ENCODE measurements at regions not wholly inside any gene's neighbourhood (a gene's known extent, or its start where the extent isn't known, plus 50 kb on each side); places are given as distances from the start of the nearest gene placed in this dataset.

DNA sequence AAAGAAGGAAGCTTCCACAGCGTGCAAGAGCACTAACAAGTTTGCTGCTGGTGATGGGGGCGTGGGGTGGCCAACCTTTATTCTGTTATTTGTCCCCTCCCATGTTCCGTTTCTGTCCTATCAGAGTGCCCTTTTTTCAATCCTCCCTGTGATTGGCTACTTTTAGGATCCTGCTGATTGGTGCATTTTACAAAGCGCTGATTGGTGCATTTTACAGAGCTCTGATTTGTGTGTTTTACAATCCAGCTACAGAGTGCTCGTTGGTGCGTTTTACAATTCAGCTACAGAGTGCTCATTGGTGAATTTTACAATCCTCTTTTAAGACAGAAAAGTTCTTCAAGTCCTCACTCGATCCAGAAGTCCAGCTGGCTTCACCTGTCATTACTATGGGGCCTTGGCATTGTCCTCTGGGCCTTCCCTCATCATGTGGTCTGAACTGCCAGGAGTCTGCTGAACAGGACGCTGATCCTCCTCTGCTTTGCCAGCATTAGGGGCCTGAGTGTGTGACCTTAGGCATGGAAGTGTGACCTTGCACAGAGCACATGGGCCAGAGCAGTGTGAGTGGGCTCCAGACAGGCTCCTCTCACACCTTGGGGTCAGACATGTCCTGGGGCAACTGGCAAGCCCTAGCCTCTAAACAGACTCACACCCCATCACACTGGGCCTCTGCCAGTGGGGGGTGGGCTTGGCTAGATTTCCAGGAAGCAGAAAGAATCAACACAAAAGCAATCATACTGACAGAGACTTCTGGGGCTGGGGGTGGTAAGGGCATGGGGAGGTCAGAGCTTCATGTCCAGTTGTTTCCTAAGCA lies 167.4 kb downstream of the PTPN20 start:
- no peak for DNase-seq

DNA sequence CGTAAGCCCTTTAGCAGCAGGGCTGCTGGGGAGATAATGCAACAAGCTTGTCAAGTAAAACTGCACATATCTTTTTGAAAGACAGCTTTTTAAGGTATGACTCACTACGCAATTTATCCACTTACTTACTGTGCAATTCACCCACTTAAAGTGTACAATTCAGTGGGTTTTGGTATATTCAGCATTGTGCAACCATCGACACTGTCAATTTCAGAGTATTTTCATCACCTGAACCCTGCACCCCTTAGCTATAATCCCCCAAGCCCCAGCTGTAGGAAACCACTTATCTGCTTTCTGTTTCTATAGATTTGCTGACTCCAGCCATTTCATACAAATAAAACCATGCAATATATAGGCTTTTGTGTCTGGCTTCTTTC lies 168.0 kb downstream of the PTPN20 start:
- DNase-seq, result no peak

DNA sequence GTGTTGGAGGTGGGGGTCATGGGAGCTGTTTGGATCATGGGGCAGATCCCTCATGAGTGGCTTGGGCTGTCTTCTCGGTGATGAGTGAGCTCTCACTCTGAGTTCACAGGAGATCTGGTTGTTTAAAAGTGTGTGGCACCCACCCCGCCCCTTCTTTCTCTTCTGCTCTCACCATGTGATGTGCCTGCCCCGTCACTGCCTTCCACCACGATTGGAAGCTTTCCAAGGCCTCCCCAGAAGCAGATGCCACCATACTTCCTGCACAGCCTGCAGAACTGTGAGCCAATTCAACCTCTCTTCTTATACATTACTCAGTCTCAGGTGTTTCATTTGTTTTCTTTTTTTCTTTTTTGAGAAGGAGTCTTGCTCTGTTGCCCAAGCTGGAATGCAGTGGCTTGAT lies 170.0 kb downstream of the PTPN20 start:
- no peak for DNase-seq

DNA sequence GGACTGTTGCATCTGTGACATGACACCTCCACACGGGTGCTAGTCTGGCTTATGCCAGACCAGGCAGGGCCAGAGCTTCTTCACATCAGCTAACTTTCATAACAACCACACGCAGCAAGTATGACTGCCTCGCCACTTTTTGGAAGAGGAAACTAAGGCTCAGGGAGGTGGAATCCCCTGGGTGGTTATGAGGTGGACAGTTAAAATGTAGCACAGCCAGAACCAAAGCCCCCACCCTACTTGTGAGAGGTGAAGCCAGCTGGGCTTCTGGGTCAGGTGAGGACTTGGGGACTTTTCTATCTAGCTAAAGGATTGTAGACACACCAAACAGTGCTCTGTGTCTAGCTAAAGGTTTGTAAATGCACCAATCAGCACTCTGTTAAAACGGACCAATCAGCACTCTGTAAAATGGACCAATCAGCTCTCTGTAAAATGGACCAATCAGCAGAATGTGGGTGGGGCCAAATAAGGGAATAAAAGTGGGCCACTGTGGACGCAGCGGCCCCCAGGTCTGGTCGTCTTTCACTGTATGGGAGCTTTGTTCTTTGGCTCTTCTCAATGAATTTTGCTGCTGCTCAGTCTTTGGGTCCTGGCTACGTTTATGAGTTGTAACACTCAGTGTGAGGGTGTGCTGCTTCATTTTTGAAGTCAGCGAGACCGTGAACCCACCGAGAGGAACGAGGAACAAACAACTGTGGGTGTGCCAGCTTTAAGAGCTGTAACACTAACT lies 171.0 kb downstream of the PTPN20 start:
- DNase-seq, result no peak

DNA sequence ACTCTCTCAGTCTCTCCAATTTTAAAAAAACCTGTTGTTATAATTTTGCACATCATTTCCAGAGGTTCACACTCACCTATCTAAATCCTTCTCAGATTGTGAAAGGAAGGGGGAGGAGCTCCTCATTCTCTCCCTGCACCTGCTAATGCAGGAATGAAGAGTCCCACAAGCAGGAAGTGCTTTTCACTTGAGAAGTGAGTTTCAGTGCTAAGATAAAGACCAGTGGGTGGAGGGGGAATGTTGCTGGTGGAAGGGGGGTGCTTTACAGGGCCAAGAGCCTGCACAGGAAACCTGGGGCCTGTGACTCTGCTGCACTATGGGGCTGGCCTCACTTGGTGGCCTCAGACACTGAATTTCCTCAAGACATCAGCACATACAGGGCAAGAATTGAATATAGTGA lies 176.4 kb downstream of the PTPN20 start:
- DNase-seq, result no peak

DNA sequence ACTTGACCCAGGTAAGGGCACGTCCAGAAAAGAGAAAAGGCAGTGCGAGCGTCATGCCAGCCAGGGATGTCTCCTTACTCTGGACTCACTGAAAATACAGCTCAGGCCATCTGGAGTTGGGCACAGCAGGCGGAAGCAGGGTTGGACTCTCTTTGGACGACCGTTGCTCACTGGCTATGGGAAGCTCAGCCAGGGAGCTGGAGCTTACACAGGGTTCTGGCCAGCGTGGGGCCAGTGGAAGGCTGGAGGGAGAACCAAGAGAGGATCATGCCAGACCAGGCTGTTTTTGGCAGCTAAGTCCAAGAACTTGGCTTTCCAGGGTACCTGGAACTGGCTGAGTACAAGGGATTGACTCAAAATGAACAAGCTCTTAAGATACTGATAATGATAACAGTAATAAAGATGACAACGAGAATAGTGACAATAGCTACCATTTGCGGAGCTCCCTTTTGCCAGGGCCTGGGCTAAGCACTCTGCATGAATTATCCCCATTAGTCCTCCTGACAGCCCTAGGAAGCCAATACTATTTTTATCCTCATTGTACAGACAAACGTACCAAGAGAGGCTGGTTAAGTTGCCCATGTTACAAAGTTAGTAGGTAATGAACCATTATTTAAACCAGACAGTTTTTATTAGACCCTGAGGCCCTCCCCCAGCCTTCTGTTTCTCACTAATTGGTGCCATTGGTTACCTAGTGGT lies 177.6 kb downstream of the PTPN20 start:
- DNase-seq, result no peak

DNA sequence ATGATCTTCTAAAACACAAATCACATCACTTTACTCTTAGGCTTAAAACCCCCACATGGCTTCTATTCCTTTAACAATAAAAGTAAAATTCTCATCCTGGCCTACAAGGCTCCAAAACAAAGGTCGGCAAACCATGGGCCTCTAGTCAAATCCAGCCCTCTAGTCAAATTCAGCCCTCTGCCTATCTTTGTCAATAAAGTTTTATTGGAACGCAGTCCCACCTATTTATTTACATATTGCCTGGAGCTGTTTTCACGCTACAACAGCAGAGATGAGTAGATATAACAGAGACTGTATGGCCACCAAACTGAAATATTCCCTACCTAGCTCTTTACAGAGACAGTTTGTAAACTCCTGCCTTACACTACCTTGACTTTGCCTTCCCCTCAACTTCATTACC lies 178.8 kb downstream of the PTPN20 start:
- no peak for DNase-seq

DNA sequence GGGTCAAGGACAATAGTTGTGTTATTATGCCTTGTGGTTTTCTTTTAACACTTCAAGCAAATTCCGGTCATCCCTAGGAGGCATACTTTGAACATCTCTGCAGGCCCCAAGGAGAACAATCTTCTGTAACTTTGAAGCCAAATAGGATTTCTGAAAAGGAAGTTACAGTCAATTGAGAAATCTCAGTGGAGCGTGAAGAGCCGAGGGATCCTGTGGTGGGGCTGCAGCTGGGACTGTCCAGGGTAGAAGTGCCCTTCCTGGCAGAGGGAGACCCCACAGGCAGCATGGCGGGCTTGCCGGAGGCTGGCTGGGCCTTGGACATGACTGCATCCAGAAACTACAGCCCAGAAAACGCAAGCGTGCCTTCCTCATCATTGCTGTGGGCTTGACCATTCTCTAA lies 179.7 kb downstream of the PTPN20 start:
- no peak for DNase-seq

DNA sequence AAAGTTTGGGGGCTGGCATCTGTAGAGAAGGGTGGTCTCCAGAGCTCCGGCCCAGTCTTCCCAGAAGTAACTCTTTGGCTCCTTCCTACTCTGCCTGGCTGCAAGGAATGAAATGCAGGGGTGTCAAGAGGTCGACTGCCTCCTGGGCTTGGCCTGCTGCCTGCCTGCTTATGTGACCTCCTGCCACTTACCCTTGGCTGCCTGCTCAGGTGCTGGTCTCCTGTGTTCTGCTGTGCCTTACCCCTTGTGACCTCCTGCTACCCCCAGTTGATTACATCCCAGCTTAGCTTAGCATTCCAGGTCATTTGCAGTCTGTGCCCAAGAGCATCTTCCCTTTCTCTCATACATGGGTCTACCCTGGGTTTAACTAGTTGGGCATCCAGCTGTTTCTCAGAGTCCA lies 180.2 kb downstream of the PTPN20 start:
- DNase-seq, result no peak

DNA sequence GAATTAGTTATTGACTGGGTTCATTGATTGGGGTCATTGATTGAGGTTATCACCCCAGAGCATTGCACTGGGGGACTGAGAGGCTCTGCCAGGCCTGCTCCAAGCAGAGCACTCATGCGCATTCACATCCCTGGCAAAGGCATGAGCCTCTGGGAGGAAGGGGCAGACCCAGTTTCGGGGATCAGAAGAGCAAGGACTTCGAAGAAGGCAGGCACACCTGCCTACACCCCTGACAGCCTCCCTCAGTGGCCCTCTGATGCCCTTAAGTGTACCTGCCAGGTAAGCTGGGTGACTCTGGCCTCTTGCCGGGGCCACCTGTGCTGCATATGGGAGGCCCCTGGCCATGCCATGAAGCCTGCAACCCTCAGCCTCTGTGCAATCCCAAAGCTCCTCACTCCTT lies 181.1 kb downstream of the PTPN20 start:
- DNase-seq, result no peak

DNA sequence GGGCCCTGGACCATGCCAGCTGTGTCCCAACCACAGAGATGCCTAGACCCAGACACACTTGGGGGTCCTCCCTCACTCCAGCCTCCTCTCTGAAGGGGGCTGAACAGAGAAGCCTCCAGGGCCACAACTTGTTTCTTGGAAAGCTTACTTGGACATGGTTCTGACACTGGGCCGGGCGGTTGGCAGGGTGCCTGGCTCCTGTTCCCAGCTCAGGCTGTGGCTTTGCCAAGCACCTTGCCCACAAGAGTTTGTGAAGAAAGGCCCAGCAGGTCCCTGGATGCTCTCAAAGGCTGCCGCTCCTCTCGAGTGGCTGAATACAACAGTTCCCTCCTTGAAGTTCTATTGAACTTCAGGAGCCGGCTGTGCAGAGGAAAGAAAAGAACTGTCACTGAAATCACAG lies 181.6 kb downstream of the PTPN20 start:
- no peak for DNase-seq

DNA sequence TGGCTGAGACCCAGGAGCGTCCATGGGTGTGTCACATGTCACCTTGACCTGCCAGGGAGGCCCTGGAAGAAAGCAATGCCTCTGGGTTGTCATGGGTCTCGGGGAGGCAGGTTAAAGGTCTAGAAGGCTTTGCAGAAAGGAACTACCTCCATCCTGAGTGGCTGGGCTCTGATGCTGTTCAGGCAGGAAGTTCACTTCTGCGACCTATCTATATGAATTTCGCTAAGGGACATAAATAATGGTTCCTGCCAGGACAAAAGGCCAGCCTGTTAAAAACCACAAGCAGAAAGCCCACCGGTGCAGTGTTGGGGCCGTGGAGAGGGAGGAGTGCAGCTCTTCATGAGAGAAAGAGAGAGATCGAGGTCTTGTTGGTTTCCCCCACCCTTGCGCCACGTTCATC lies 182.9 kb downstream of the PTPN20 start:
- no peak for DNase-seq

DNA sequence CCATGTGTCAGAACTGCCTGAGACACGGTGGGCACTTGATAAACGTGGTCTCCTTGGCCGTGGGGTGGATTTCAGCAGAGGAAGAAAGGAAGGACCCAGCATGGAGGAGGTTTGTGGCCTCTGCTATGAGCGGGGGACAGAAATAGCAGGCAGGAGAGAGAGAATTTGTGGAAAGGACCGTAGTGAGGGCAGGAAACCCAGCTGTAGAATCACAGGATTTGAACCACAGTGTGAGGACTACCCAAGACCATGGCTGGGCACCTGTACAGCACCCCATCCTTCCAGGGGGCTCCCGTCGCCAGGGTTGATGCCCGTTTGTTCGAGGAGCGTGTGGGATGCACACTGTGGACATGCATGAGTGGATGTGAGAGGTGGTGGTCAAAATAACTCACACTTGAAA lies 183.4 kb downstream of the PTPN20 start:
- no peak for DNase-seq

DNA sequence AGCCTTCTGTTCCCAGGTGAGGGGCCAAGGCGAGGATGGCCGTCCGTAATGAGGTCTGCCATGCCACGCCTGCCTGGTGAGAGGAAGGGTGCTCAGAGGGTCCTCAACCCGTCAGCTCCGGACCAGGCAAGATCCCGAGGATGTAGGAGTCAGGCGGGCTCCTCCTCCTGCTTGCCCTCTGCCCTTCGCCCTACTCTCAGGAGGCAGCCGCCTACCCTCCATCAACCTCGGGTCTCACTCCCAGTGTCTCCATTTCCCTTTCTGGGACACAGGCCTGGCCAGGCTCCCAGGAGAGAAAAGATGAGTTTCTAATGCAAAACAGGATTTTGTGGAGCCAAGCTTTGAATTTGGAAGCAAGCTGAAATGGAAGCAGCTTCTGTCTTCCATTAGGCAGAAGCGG lies 184.0 kb downstream of the PTPN20 start:
- DNase-seq, result no peak

DNA sequence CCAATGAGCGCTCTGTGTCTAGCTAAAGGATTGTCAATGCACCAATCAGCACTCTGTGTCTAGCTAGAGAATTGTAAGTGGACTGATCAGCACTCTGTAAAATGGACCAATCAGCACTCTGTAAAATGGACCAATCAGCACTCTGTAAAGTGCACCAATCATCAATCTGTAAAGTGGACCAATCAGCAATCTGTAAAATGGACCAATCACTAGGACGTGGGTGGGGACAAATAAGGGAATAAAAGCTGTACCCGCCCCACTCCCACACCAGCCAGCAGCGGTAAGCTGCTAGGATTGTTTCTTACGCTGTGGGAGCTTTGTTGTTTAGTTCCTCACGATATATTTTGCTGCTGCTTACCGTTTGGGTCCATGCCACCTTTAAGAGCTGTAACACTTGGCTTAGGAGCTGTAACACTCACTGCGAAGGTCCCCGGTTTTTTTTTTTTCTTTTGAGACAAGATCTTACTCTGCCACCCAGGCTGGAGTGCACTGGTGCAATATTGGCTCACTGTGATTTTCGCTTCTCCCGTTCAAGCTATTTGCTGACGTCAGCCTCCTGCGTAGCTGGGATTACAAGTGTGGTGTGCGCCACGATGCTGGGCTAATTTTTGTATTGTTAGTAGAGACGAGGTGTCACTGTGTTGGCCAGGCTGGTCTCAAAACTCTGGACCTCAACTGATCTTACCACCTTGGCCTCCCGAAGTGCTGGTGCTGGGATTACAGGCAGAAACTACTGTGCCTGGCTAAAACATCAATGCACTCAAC lies 184.8 kb downstream of the PTPN20 start:
- no peak for DNase-seq

DNA sequence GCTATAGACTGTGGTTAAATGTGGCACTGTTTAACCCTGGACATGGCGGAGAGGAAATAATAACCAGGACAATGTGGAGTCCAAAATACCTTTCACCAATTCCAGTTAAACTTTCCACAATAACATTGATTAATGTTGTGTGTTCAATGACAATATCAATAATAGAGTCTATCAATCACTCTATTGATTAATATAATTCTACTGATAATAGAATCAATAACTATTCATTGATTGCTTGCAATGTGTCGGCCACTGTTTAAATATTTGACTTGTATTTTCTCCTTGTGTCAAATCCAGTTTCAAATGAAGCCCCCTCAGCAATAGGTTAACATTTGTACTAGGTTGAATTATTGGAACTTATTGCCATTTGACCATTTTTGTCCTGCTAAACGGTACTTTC lies 187.0 kb downstream of the PTPN20 start:
- no peak for DNase-seq

DNA sequence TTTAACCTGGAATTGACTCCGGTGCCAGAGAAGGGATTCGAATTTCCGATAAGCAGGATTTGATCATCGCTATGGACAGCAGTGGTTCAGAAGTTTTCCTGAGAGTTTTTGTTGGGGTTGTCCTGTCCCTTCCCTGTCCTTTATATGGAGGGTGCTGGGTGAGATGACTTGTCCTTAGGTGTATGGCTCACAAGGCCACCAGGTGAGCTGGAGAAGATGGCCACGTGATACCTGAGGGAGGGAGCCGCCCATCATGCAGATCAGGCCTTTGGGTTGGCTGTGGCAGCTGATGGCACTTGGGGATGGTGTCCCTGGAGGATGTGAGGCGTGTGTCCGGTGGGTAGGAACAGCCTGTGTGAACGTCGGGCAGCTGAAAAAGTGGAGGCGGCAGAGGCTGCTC lies 187.7 kb downstream of the PTPN20 start:
- DNase-seq, result no peak

DNA sequence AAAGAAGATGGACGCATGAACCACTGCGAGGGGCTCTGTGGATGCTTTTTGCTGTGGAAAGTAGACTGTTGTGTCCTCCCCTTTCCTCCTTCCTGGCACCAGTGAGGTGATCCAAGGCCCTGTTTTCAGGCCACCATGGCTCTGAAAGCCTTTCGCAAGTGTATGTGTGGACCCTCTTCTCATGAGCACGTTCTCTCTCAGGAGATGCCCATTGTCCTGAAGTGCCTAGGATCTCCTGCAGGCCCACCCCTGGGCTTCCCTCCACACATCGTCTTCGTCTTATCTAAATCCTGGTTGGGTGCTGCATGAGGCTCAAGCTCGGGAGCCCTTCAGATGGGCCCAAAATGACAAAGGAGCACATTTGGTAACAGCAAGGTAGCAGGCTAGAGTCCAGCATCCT lies 188.2 kb downstream of the PTPN20 start:
- no peak for DNase-seq

DNA sequence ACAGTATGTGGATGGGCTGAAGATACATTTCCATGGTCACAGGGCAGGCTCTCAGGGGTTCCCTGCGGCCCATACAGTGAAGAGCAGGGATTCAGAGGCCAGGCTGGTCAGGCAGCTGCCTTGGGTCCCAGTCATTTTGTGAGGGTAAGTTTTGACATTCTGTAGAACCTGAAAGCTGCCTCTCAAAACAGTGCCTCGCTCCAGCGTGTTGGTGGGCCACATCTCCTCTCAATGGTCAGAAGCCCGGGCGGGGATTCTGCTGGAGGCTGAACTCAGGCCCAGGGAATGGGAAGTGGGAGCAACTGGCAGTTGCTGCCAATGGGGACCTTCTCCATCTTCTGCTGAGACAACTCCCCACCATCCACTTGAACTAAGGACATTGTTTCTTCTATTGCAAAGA lies 190.0 kb downstream of the PTPN20 start:
- DNase-seq, result no peak

DNA sequence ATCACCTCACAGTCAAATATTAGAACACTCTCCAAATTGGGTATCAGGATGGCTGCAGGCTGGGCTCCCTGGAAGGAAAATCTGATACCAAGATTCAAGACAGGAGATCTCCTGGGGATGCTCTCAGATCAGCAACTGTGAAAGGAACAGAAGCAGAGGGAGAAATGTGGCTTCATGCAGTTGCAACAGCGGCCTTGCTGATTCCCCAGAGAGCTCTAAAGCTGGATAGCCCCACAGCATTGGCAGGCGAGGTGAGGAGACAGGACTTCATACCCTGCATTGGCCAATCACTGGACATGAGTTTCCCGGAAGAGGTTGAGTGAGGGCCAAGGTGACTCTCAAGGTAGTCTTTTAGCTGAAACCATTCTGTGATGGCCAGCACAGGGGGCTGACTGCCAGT lies 190.6 kb downstream of the PTPN20 start:
- DNase-seq, result no peak

DNA sequence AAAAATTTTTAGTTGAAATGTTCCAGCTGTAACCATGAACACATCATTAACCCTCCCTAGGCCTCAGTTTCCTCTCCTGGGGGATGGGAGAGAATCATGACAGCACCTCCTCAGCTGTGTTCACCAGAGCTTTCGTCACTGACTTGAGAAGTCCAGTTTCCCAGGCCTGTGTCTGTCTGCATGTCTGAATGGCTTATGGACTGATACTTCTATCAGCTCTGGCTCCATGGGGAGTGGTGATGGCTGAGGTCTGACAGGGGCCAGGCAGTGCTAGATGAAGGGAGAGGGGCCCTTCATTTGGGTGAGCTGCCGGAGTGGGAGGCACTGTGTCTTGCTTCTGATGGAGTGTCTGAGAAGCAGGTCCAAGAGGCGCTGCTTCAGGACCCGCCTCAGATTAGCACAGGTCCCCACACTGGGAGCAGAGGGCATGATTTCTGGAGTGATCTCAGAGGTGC lies 192.9 kb downstream of the PTPN20 start:
- no peak for DNase-seq

DNA sequence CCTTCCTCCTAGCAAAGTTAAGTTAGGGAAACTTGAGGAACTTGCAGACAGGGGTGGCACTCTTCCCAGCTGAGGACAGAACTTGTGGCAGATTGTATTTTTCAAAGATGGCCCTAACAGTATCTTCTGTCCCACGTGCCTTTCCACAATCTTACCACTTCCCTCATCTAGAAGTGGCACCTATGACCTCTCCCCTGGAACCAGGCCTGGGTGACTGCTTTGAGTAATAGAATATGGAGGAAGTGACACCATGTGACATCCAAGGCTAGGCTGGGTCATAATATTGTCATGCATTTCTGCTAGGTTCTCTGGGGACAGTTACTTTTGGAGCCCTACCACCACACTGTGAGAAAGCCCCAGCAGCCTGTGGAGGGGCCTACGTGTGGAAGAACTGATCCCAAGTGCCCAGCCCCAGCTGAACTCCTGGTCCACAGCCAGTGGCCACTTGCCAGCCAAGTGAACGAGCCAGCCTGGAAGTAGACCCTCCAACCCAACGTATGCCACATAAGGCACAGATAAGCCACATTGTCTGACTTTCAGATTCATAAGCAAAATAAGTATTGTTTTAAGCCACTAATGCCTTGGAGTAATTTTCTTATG lies 193.7 kb downstream of the PTPN20 start:
- no peak for DNase-seq
